HG03025 (cell line): ENCODE measurements at regions not wholly inside any gene's neighbourhood (a gene's known extent, or its start where the extent isn't known, plus 50 kb on each side); places are given as distances from the start of the nearest gene placed in this dataset.
"Not testable (repeated sequence)": the region's sequence is repeated elsewhere in the genome, so short reads cannot be mapped to it uniquely, and the experiment has no call there.

Experiments used
- ATAC-seq: cut with Tn5 transposase; IDR thresholded peaks from one replicate; pipeline ENCODE4 v1.9.1; 2021; ENCODE audit warnings: mild to moderate bottlenecking, moderate library complexity; ENCODE audit not compliant: unreplicated experiment, low FRiP score

- not testable (repeated sequence) for ATAC-seq
Observed at GRCh38 chr7:80019809-80020207, 114.8 kb upstream of the GNAI1 start.

- peak; percentile 94 for ATAC-seq
Observed at GRCh38 chr7:80018941-80019808, 115.5 kb upstream of the GNAI1 start.

- ATAC-seq, result no peak
Observed at GRCh38 chr7:80017101-80017698, 117.4 kb upstream of the GNAI1 start.

GRCh38 chr7:80014511-80014910 is 120.1 kb upstream of the GNAI1 start:
- no peak for ATAC-seq

- ATAC-seq, result no peak
Observed at GRCh38 chr7:80008039-80008438, 126.6 kb upstream of the GNAI1 start.

- no peak for ATAC-seq
Observed at GRCh38 chr7:80002865-80003264, 131.8 kb upstream of the GNAI1 start.

- no peak for ATAC-seq
Observed at GRCh38 chr7:79998363-79998762, 136.3 kb upstream of the GNAI1 start.

- no peak for ATAC-seq
Observed at GRCh38 chr7:79997345-79997744, 137.3 kb upstream of the GNAI1 start.

- ATAC-seq, result not testable (repeated sequence)
Observed at GRCh38 chr7:79995741-79996140, 138.9 kb upstream of the GNAI1 start.

GRCh38 chr7:79988653-79989052 is 146.0 kb upstream of the GNAI1 start:
- no peak for ATAC-seq

GRCh38 chr7:79984210-79984609 is 150.4 kb upstream of the GNAI1 start:
- no peak for ATAC-seq

- no peak for ATAC-seq
Observed at GRCh38 chr7:79982141-79982770, 152.4 kb upstream of the GNAI1 start.

GRCh38 chr7:79980376-79980775 is 154.3 kb upstream of the GNAI1 start:
- ATAC-seq, result no peak

- ATAC-seq, result no peak
Observed at GRCh38 chr7:79979437-79979836, 155.2 kb upstream of the GNAI1 start.

- no peak for ATAC-seq
Observed at GRCh38 chr7:79977481-79977880, 157.2 kb upstream of the GNAI1 start.

GRCh38 chr7:79976711-79977020 is 158.0 kb upstream of the GNAI1 start:
- not testable (repeated sequence) for ATAC-seq

- not testable (repeated sequence) for ATAC-seq
Observed at GRCh38 chr7:79975986-79976710, 158.5 kb upstream of the GNAI1 start.

- ATAC-seq, result no peak
Observed at GRCh38 chr7:79973455-79973854, 161.2 kb upstream of the GNAI1 start.

- ATAC-seq, result no peak
Observed at GRCh38 chr7:79971058-79971457, 163.6 kb upstream of the GNAI1 start.

- ATAC-seq, result no peak
Observed at GRCh38 chr7:79968894-79969293, 165.7 kb upstream of the GNAI1 start.

- ATAC-seq, result no peak
Observed at GRCh38 chr7:79968077-79968648, 166.5 kb upstream of the GNAI1 start.
